ENCODE measurements at regions not wholly inside any gene's neighbourhood (a gene's known extent, or its start where the extent isn't known, plus 50 kb on each side); places are given as distances from the start of the nearest gene placed in this dataset.
"Not testable (repeated sequence)": the region's sequence is repeated elsewhere in the genome, so short reads cannot be mapped to it uniquely, and the experiment has no call there.

- not testable (repeated sequence) for DNase-seq
These were observed 214.8 kb upstream of the PRKCQ start for GRCh38 chr10:6794841-6795240.

- no peak for DNase-seq
These were observed 214.4 kb upstream of the PRKCQ start for GRCh38 chr10:6794441-6794840.

- DNase-seq: no peak
These were observed 208.7 kb upstream of the PRKCQ start for GRCh38 chr10:6788731-6789130.

- DNase-seq: no peak
These were observed 208.2 kb upstream of the PRKCQ start for GRCh38 chr10:6788231-6788630.

GRCh38 chr10:6787718-6788117 is 207.6 kb upstream of the PRKCQ start:
- no peak for DNase-seq

- no peak for DNase-seq
These were observed 207.0 kb upstream of the PRKCQ start for GRCh38 chr10:6787091-6787490.

- DNase-seq: no peak
These were observed 206.5 kb upstream of the PRKCQ start for GRCh38 chr10:6786579-6787031.

- DNase-seq: not testable (repeated sequence)
These were observed 204.4 kb upstream of the PRKCQ start for GRCh38 chr10:6784429-6784828.

- no peak for DNase-seq
These were observed 203.4 kb upstream of the PRKCQ start for GRCh38 chr10:6783471-6783870.

GRCh38 chr10:6782378-6782777 is 202.3 kb upstream of the PRKCQ start:
- no peak for DNase-seq

- DNase-seq: no peak
These were observed 201.2 kb upstream of the PRKCQ start for GRCh38 chr10:6781133-6781770.

GRCh38 chr10:6780008-6780677 is 200.1 kb upstream of the PRKCQ start:
- no peak for DNase-seq

GRCh38 chr10:6778992-6779701 is 199.1 kb upstream of the PRKCQ start:
- DNase-seq: no peak

GRCh38 chr10:6776170-6776569 is 196.1 kb upstream of the PRKCQ start:
- DNase-seq: no peak

GRCh38 chr10:6774406-6774805 is 194.3 kb upstream of the PRKCQ start:
- DNase-seq: no peak

- DNase-seq: no peak
These were observed 191.3 kb upstream of the PRKCQ start for GRCh38 chr10:6771331-6771730.

GRCh38 chr10:6770846-6771245 is 190.8 kb upstream of the PRKCQ start:
- DNase-seq: no peak

- DNase-seq: no peak
These were observed 189.8 kb upstream of the PRKCQ start for GRCh38 chr10:6769704-6770417.

GRCh38 chr10:6766131-6766801 is 186.2 kb upstream of the PRKCQ start:
- DNase-seq: no peak

GRCh38 chr10:6763423-6763822 is 183.3 kb upstream of the PRKCQ start:
- no peak for DNase-seq

GRCh38 chr10:6763001-6763400 is 182.9 kb upstream of the PRKCQ start:
- no peak for DNase-seq

- DNase-seq: no peak
These were observed 179.9 kb upstream of the PRKCQ start for GRCh38 chr10:6759961-6760360.

GRCh38 chr10:6757158-6757557 is 177.1 kb upstream of the PRKCQ start:
- DNase-seq: no peak

Measured in NCI-H1436 treated with DMSO at 0.1 percent for 48 hours (cell line).